Prostate gland (tissue), 2 donors: ENCODE measurements at regions not wholly inside any gene's neighbourhood (a gene's known extent, or its start where the extent isn't known, plus 50 kb on each side); places are given as distances from the start of the nearest gene placed in this dataset.

Experiments
- CTCF ChIP-seq, 4 experiments: fragments of 200-600 bp in 2 of 4; fragments of 450-650 bp in 2 of 4; sonication (generic) in 2 of 4; IDR thresholded peaks; 1 replicate in 3 of 4; 2 replicates in 1 of 4; pipeline ENCODE4 v1.5.1; 2016 to 2019; ENCODE audit warnings: antibody characterized with exemption in 4 of 4, mild to moderate bottlenecking in 2 of 4, moderate library complexity in 2 of 4
- POLR2AphosphoS5 ChIP-seq: sonication (generic); formaldehyde crosslinking; IDR thresholded peaks from one replicate; pipeline ENCODE4 v1.6.1; 2017; ENCODE audit warnings: antibody characterized with exemption

DNA sequence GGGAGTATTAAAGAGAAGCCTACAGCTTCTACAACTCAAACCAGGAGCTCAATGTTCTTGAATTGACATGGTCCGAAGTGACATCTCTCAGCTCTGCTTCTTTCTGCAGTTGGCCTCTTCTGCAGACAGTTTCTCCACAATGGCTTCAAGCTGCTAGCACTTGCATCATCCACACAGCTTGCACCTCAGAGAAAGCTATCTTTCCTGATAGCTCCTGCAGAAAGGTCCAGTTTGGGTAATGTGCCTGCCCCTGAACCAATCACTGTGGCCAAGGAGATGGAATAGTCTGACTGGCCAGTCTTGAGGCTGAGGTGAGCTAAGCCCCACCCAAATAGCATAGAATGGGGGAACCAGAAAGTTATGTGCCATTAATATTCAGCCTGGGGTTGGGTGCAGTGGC, 95.8 kb upstream of the ABCA1 start:
- TF ChIP-seq CTCF (IDR thresholded peaks at IDR 0.05) (no peak), POLR2AphosphoS5 (no peak)
